GM19035 (cell line): ENCODE measurements at regions not wholly inside any gene's neighbourhood (a gene's known extent, or its start where the extent isn't known, plus 50 kb on each side); places are given as distances from the start of the nearest gene placed in this dataset.
"Not testable (repeated sequence)": the region's sequence is repeated elsewhere in the genome, so short reads cannot be mapped to it uniquely, and the experiment has no call there.

Source experiments
- ATAC-seq: cut with Tn5 transposase; IDR thresholded peaks from one replicate; pipeline ENCODE4 v1.9.1; 2021; ENCODE audit not compliant: unreplicated experiment

DNA sequence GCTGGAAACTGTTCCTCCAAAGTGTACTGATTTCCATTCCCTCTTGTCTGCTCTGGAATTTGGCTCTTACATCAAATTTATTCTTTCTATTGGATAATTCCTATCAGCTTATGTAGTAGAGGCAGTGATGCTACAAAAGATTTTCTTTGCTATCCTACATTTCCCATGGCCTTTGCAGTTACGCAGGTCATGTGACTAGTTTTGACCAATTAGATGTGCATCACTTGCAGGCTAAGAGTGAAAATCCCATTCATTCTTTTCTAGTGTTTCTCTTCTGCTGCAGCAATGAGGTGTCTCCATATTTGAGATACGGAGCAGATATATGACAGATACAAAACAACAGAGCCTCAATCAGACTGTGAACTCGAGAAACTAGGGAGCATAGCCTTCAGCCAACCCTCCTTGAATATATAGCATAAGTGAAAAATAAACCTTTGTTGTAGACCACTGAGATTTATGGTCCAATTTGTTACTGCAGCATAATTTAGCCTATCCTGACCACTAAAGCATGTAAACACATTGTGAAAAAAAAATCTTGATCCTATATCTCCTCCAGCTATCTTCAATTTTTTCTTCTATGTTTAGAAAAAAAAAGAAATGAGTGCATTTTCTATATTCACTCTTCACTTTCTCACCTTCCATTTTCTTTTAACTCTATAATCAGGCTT is 102.0 kb downstream of the HNMT start:
- ATAC-seq: no peak

DNA sequence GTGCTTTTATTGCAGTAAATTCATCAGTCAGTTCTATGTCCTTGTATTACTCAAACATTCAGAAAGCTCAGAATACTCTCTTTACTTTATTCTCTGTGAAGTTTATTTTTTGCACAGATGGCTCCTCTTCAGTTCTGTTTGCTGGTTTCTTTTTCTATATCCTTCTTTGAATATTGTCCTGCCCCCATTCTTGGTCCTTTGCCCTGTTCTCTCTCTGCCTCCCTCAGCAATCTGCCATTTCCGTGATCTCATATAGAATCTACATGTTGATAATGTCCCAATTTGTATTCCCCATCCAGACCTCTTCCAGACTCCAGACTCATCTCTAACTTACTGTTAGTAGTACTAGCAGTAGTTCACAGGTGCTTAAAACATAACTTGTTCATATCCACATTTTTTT is 102.6 kb downstream of the HNMT start:
- ATAC-seq: no peak

DNA sequence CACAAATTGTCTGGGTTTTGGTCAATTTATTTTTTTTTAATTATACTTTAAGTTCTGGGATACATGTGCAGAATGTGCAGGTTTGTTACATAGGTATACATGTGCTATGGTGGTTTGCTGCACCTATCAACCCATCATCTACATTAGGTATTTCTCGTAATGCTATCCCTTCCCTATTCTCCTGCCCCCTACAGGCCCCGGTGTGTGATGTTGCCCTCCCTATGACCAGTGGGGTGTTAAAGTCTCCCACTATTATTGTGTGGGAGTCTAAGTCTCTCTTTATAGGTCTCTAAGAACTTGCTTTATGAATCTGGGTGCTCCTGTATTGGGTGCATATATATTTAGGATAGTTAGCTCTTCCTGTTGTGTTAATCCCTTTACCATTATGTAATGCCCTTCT is 104.4 kb downstream of the HNMT start:
- not testable (repeated sequence) for ATAC-seq

DNA sequence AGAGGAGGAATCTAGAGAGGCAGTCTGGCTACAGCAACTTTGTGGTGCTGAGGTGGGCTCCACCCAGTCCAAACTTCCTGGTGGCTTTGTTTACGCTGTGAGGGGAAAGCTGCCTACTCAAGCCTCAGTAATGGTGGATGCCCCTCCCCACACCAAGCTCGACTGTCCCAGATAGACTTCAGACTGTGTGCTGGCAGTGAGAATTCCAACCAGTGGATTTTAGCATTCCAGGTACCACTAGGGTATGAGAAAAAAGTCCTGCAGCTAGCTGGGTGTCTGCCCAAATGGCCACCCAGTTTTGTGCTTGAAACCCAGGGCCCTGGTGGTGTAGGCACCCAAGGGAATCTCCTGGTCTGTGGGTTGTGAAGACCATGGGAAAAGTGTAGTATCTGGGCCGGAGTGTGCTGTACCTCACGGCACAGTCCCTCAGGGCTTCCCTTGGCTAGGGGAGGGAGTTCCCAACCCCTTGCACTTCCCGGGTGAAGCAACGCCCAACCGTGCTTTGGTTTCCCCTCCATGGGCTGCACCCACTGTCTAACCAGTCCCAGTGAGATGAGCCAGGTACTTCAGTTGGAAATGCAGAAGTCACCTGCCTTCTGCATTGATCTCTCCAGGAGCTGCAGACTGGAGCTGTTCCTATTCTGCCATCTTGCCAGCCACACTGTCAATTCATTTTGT is 106.9 kb downstream of the HNMT start:
- not testable (repeated sequence) for ATAC-seq

DNA sequence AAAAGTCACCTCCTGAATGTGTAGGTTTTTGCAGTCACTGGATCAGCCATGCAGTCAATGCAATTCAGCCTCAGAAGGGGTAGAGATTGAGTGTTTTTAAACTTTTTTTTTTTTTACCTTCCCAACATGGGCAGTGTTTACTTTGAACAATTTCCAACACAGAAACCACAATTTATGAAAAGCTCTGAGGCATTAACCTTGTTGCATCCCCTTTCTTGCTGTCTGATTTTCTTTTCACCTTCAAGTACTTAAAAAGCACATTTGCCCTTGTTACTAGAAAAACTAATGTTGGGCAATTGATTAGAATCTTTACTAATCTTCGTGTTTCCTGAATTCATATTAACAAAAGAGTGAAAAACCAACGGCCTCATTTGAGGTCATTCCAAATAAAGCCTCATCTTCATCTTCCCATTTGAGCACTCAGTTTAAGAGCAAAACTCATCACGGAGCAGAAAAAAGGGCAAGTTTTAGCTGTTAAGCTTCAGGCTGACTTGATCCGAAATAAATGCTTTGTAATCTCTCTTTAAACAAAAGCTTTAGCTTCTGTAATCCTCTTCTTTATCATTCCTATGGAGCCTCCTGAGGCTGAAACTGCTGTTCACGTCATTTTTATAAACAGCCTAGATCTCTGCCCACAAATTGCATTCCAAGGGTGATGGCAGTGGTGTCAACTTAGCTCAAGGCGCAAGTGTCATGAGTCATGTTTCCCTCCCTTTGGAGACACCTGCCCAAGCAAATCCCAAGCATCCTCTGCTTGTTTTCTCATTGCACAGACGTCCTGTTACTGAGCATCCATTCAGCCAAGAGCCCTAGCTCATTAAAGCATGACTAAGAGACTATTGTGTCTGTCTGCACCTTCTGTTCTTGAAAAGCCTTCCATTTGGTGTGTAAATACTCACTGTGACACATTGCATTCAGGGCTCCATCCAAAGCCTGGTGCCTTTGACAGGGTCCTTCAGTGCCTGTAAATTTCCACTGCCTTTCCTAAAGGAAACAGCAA is 107.7 kb downstream of the HNMT start:
- ATAC-seq: no peak

DNA sequence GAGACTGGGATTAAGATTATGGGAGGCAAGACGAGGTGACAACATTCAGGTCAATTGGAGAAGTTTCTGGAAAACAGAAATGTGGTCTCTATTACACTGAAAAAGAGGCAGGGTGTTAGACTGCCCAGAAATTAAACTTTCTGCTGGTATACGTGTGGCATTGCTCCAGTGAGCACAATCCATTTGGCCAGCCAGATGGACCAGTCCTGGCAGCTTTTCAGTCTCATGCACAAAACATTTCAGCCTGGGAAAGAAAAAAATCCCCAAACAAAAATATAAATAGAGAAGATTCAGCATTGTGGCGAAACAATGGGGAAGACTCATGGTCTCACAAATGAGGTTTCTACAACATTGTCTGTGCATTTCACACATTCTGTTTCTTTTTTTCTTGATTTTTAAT is 113.9 kb downstream of the HNMT start:
- no peak for ATAC-seq

DNA sequence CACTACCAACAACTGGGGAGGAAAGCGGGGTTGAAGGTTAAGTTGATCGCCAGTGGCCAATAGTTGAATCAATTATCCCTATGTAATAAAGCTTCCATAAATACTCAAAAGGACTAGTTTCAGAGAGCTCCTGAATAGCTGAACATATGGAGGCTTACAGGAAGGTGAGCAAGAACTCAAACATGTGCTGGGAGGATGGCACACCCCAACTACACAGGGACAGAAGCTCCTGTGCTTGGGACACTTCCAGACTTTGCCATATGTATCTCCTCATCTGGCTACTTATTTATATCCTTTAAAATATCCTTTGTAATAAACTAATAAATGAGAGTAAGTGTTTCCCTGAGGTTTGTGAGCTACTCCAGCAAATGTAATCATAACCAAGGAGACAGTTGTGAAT is 115.7 kb downstream of the HNMT start:
- ATAC-seq: no peak

DNA sequence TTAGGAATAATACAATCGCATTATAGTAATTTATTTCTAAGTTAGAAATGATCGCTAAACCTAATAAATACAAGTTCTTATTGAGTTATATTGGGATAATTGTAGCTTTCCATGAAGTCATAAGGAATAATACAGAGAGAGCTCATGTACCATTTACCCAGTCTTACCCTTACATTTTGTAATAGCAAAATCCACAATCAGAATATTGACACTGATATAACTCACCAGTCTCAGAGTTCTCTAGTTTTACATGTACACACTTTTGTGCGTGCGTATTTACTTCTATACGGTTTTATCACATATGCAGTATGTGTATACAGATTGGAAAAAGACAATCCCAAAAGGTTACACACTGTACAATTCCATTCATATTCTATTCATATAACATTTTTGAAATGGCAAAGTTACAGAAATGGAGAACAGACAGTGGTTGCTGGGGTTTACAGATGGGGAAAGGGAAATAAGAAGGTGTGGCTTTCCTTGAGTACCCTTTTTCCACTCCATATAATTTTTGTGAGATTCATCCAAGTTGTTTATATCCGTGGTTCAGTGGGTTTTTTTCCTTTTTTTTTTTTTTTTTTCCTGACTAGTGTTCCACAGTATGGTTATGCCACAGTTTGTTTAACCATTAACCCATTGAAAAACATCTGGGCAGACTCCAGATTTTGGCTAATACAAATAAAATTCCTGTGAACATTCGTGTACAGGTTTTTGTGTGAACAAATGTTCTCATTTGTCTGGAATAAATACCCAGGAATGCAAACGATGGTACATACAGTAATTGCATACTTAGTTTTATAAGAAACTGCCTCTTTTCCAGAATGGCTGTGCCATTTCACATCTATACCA is 117.2 kb downstream of the HNMT start:
- no peak for ATAC-seq

DNA sequence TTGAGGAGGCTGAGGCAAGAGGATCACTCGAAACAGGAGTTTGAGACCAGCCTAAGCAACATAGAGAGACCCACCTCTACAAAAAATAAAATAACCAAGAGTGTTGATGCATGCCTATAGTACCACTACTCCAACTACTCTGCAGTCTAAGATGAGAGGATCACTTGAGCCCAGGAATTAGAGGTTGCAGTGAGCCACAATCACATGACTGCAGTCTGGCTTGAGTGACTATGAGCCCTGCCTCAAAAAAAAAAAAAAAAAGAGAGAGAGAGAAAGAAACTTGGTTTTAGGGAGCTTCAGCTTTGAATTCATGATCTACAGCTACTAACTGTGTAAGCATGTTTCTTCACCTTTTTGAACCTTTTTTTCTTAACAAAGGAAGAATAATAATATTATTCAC is 119.9 kb downstream of the HNMT start:
- ATAC-seq: no peak

DNA sequence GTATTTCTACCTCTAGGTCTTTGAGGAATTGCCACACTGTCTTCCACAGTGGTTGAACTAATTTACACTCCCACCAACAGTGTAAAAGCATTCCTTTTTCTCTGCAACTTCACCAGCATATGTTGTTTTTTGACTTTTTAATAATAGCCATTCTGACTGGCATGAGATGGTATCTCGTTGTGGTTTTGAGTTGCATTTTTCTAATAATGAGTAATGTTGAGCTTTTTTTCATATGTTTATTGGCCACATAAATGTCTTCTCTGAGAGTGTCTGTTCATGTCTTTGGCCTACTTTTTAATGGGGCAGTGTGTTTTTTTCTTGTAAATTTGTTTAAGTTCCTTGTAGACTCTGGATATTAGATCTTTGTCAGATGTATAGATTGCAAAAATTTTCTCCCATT is 121.2 kb downstream of the HNMT start:
- not testable (repeated sequence) for ATAC-seq

DNA sequence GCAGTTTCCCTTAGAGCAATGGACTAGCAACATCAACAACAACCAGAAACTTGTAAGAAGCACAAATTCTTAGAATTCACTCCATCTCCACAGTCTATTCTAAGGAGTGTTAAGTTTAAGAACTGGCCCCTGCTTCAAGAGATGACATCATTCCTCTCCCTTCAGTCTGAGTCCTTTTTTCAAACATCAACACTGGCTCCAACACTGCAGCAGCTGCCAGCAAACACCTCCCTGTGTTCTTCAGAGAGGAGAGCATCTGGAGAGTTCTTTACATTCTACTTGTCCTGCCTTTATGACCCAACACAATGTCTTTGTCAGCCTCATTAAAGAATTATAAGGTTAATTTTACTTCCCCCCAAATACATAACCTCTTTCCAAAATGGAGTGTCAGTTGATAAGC is 122.3 kb downstream of the HNMT start:
- ATAC-seq: no peak

DNA sequence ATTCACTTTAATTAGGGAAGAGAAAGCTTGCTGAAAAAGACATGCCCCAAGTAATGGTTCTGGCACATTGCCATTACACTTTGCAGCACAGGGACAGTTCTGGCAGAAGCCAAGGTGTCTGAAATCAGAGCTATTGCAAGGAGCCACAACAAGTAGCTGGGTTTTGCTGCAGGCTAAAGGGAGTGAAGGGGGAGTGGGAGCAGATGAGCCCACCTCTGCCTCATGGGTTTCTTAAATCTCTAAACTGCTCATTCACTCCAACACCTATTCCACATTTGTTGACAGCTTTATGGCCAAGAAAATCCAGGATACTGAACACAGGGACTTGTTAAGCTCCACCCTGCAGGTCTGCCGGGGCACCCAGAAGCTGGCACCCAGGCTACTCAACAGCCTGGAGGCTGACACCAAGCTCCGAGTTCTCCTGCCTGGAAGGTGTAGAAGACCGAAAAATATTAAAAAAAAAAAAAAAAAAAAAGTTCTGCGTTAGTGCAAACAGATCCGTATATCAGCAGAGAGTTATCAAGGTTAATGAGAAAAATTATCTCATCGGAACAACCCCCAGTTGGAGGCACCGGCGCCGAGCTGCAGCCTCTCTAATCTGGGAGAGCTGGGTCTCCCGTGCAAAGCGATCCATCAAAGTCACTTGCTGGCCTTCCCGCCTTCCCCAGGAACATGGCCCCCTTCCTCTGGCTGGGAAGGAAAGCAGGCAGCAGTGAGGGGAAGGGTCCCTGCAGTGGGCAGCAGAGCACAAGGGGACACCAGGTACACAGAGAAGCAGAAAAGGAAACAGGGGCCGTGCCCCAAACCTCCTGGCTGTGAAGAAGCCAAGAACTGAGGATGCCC is 123.7 kb downstream of the HNMT start:
- no peak for ATAC-seq

DNA sequence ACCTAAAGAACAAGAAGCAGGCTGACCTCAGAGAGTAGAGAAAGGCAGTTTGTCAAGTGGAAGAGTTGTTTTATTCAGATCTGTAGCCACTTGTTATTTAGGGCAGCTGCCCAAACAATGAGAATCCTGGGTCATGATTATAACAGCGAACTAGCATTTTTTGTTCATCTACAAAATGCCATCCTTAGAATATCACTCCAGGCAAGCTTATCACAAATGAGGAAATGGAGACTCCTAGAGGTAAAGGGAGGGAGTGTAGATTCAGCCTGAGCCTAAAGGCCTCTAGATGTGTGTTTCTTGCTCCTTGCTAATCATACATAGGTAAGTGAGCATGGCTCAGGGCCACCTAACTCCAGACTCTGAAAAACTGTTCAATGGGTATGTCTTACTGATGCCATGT is 126.1 kb downstream of the HNMT start:
- peak; percentile 71 for ATAC-seq

DNA sequence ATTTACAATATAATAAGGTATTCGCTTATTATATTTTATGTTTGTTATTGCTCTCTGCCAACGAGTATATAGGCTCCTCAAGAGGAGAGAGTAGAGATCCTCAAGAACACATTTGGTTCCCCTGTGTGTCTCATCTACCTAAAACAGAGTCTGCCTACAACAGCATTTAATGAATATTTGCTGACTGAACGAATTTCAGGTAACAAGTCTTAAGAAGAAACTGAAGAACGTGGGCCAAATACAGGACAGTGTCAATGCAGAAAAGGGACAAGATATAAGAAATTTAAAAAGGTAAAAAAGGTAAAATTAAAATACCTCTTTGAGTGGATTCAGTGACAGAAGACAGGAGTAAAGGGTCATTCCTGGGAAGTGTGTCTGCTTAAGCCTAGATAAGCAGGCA is 129.2 kb downstream of the HNMT start:
- ATAC-seq: no peak

DNA sequence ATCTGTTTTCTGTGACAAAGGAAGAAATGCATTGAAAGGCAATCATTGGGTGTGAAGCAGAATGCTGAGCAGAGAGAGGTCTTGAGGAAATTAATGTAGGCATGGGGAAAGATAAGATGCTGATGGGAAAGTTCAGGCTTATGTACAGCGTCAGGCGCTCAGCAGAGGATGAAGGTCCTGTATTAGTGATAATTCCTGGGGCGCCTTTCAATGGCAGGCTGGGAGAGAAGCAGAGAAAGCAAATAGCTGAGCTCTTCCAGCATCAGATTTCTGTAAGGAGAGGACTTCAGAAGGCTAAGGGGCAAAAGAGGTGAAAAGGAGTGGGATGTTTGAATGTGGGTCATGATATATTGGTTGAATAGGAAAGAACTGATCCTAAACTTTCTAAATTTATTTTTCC is 129.8 kb downstream of the HNMT start:
- ATAC-seq: no peak

DNA sequence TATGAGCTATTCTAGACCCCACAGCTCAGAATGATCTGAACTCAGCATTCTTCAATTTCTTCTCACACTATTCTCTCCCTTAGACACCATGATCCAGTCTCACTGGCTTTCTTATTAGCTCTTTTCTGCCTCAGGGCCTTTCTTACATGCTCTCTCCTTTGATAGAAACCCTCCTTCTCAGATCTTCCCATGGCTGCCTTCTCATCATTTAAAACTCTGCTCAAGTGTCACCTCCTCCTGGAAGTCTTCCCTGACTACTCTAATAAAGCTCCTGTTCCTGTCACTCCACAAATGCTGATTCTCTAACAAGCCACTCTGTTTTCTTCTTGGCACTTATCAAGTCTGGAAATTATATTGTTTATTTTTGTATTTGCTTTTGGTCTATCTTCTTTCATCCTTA is 131.1 kb downstream of the HNMT start:
- ATAC-seq: no peak

DNA sequence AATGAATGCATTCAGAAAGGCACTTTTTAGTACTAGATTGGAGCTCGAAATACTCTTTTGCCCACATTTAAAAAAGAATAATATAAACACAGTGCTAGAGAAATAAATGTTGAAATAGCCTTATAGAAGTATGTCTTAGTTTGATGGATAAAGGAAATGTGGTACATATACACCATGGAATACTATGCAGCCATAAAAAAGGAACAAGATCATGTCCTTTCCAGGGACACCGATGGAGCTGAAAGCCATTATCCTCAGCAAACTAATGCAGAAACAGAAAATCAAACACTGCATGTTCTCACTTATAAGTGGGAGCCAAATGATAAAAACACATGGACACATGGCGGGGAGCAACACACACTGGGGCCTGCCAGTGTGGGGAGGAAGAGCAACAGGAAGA is 135.0 kb downstream of the HNMT start:
- not testable (repeated sequence) for ATAC-seq

DNA sequence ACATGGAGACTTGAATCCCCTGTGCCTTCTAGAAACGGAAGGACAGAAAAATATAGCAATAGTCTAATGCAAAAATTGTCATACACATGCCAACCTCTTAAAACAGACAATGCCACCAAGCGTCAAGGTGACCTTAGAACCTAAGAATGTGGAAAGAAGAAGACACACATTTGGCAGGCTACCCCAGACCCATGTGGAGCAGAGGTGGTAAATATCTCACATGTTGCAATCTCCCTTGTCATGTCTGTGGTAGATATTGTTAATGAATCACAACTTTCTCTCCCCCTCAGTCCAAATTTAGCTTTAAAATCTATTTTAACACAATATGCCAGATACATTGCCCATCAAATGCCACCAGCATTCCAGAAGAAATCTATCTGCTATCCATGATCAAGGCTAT is 137.4 kb downstream of the HNMT start:
- no peak for ATAC-seq

DNA sequence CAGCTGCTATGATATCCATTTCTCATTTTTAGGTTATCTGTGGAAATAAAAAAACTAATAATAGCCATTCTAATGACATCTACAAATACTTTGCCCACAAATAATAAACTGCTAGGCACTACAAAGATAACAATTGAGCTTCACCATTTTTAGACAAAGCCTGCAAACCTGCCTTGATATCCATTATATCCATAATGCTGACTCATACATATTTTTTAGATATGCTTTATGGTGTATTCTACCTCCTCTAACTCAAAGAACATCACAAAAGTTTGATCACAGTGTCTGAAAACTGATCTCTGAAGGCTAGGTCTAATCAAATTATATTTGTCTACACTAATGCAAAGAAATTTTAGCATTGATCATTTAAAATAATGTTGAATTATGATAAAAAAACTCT is 138.4 kb downstream of the HNMT start:
- ATAC-seq: no peak

DNA sequence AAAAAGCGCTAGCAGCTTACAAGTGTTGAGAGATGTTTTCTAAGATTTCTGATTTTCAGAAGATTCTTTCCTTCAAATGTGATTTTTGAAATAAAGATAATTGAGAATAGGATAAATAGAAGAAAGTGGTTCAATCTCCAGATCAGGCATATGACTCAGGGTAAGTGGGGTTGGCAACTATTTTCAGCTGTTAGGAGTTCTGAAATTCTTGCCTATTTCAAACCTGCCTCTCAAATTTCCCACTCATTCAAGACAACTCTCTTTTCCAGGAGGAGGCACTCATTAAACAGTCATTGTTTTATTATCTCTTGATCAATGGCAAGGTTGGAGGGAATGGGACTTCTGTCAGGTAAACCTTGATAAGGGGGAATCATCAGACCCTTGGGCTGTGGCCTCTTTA is 138.9 kb downstream of the HNMT start:
- ATAC-seq: no peak
